Activated T-cell treated with anti-CD3 and anti-CD28 coated beads, Interleukin-2, amount 50 U/mL, for 24 hours (primary cell): ENCODE measurements at regions not wholly inside any gene's neighbourhood (a gene's known extent, or its start where the extent isn't known, plus 50 kb on each side); places are given as distances from the start of the nearest gene placed in this dataset.

ENCODE experiments used
- DNase-seq: peaks from one replicate; pipeline ENCODE4 v3.0.0-alpha.2; 2020
- H3K27ac Mint-ChIP-seq: 2 replicates; pipeline ENCODE4 v1.8.0; 2020; ENCODE audit warnings: mild to moderate bottlenecking, mixed read lengths
- H3K27me3 Mint-ChIP-seq: 2 replicates; pipeline ENCODE4 v1.8.0; 2020; ENCODE audit warnings: mixed read lengths
- H3K36me3 Mint-ChIP-seq: 2 replicates; pipeline ENCODE4 v1.8.0; 2020; ENCODE audit warnings: low read depth, mixed read lengths
- H3K4me1 Mint-ChIP-seq: 2 replicates; pipeline ENCODE4 v1.8.0; 2020; ENCODE audit warnings: low read depth, mixed read lengths
- H3K4me3 Mint-ChIP-seq: 2 replicates; pipeline ENCODE4 v1.8.0; 2020; ENCODE audit warnings: mild to moderate bottlenecking, moderate library complexity, mixed read lengths
- H3K9me3 Mint-ChIP-seq: 2 replicates; pipeline ENCODE4 v1.8.0; 2020; ENCODE audit warnings: mixed read lengths

DNA sequence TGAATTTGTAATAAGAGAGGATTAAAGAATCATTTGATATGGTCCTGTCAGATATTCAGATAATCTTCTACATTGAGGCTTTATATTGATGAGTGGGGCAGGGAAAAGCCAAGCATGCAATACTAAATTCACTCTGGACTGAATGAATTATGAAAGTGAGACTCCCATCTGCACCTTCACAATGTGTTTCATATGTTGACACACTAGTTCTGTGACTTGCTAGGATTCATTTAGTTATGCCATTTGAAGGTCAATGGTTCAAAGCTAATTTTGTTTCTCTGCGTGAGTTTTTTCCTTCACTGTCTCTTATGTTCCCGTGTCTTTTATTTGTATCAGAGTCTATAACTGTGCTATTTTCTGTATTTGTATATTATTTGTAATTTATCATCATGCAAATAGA is 1332.5 kb downstream of the KCNT2 start:
- Mint-ChIP-seq H3K27ac (no peak overlapping the region), H3K4me3 (no peak overlapping the region), H3K9me3 (no peaks in the 10 kb centered on the region), H3K27me3 (no peaks in the 10 kb centered on the region), H3K4me1 (no peaks in the 10 kb centered on the region), H3K36me3 (no peaks in the 10 kb centered on the region)
- no peak for DNase-seq

DNA sequence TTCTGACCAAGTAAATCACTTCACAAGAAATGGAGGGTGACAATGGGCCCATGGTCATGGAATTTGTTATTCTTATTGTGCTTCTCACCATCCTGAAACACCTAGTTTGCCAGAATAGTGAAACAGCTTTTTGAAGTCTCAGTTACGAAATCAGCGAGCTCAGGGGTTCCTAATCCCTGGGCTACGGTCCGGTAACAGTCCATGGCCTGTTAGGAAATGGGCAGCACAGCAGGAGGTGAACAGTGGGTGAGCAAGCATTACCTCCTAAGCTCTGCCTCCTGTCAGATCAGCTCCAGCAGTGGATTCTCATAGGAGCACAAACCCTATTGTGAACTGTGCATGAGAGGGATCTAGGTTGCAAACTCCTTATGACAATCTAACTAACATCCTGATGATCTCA is 1356.3 kb downstream of the KCNT2 start:
- H3K9me3 Mint-ChIP-seq = peaks cover 2% of the 10 kb centered on the region
- H3K27ac Mint-ChIP-seq = no peak overlapping the region
- H3K4me1 Mint-ChIP-seq = no peaks in the 10 kb centered on the region
- no peaks in the 10 kb centered on the region for H3K27me3 Mint-ChIP-seq
- H3K36me3 Mint-ChIP-seq = no peaks in the 10 kb centered on the region
- no peak overlapping the region for H3K4me3 Mint-ChIP-seq
- no peak for DNase-seq

- H3K4me1 Mint-ChIP-seq = no peaks in the 10 kb centered on the region
- H3K36me3 Mint-ChIP-seq = no peaks in the 10 kb centered on the region
- no peaks in the 10 kb centered on the region for H3K9me3 Mint-ChIP-seq
- no peak for DNase-seq
- H3K27me3 Mint-ChIP-seq = no peaks in the 10 kb centered on the region
- H3K27ac Mint-ChIP-seq = no peak overlapping the region
- no peak overlapping the region for H3K4me3 Mint-ChIP-seq
These were observed 1364.7 kb downstream of the KCNT2 start for GRCh38 chr1:195243492-195243891.

DNA sequence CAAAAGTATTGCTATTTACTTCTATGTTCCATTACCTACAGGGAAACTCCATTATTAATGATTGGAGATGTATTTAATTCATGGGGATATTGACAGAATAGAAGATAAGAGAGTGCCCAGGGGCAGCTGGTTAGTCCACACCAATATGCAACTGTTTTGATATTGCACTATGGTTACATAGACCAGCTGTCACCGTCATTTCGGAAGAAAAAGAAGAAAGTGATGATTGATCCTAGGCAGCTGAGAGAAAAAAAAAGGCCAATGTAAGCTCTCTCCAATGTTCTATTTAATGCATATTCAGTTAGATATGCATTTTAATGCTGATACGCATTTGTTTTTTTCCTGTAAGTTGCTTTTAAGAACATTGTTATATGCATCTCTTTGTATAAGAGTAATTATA is 1367.2 kb downstream of the KCNT2 start:
- H3K27ac Mint-ChIP-seq = no peak overlapping the region
- no peak overlapping the region for H3K4me3 Mint-ChIP-seq
- H3K36me3 Mint-ChIP-seq = no peaks in the 10 kb centered on the region
- no peaks in the 10 kb centered on the region for H3K4me1 Mint-ChIP-seq
- no peaks in the 10 kb centered on the region for H3K27me3 Mint-ChIP-seq
- DNase-seq = no peak
- H3K9me3 Mint-ChIP-seq = no peaks in the 10 kb centered on the region

- Mint-ChIP-seq H3K9me3 (no peaks in the 10 kb centered on the region), H3K36me3 (no peaks in the 10 kb centered on the region), H3K27ac (no peak overlapping the region), H3K4me3 (no peak overlapping the region), H3K27me3 (no peaks in the 10 kb centered on the region), H3K4me1 (no peaks in the 10 kb centered on the region)
- no peak for DNase-seq
These were observed 1369.9 kb downstream of the KCNT2 start for GRCh38 chr1:195238313-195238712.

DNA sequence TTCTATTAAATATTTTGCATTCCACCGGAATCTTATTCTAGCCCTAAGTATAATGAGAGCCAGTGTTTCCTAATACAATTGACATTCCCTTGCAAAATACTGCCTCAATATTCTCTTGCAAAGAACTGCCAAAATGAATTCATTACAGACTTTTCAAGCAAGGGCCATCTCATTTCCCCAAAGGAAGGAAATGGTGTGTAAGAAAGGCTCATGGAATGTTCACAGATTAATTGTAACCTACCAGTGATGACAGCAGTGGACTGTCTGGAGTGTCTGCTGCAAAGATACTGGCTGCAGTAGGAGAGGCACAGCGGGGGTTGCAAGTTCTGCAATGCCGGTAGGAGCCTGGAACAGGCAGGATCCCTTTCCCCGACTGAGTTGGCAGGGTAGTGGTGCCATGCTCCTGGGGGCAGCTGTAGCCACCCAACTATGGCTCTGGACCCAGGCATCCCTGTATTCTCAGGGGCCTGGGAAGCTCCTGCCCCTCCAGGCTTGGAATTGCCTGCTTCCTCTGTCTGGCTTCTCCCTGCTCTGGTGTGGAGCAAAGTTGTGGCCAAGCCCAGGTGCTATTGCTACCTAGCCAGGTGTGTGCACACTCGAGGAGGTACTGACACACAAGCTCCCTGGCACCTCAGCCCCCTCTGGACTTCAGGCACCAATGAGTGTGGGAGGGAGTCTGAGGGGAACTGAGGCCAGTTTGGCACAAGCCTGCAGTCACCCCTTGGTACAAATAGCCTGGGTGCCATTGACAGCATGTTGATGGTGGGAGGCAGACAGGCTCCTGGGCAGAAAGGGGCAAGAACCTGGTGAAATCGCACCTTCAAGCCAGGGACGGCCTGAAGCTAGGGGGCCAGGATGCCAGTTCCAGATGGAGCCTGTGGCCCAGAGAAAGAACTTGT is 1371.0 kb downstream of the KCNT2 start:
- Mint-ChIP-seq H3K4me1 (no peaks in the 10 kb centered on the region), H3K4me3 (no peak overlapping the region), H3K9me3 (no peaks in the 10 kb centered on the region), H3K27ac (no peak overlapping the region), H3K36me3 (no peaks in the 10 kb centered on the region), H3K27me3 (no peaks in the 10 kb centered on the region)
- no peak for DNase-seq

DNA sequence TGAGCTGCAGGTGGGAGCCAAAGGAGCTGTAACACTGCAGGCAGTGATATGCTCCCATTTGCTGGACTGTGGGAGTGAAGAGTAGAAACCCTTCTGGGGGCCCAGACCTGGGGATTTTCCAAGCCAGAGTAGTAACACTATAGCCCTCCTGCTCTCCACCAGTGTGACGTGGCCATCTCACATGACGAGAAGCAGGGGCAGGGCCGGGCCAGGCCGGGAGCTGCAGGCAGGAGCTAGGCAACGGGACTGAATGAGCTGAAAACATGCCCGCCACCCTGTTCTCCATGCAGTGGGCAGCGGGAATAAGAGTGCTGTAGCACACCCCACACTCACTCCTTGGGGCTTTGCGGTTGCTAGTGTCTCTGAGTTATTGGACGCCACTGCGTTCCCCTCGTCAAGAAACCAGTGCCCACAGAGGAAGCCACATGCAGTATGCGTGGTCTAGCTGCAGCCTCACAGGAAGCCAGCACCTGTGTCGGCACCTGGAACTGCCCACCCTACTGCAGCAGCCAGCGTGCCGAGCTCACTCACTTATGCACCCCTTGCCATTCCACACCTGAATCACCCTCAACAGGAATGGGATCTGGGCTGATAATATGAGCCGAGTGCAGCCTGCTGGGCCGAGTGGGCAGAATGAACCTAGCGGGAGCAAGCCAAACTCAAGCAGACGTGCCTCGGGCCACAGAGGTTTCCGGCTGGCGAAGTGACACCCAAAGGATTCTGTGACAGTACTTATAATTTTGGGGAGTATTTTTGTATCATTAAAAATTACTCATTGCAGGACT is 1389.6 kb downstream of the KCNT2 start:
- H3K36me3 Mint-ChIP-seq = no peaks in the 10 kb centered on the region
- H3K4me3 Mint-ChIP-seq = no peak overlapping the region
- H3K27me3 Mint-ChIP-seq = no peaks in the 10 kb centered on the region
- H3K9me3 Mint-ChIP-seq = peaks cover 2% of the 10 kb centered on the region
- no peak for DNase-seq
- H3K4me1 Mint-ChIP-seq = no peaks in the 10 kb centered on the region
- no peak overlapping the region for H3K27ac Mint-ChIP-seq

GRCh38 chr1:195202241-195202640 is 1406.0 kb downstream of the KCNT2 start:
- peaks cover 2% of the 10 kb centered on the region for H3K9me3 Mint-ChIP-seq
- H3K36me3 Mint-ChIP-seq = no peaks in the 10 kb centered on the region
- H3K4me3 Mint-ChIP-seq = no peak overlapping the region
- no peak overlapping the region for H3K27ac Mint-ChIP-seq
- H3K27me3 Mint-ChIP-seq = no peaks in the 10 kb centered on the region
- no peak for DNase-seq
- H3K4me1 Mint-ChIP-seq = peaks cover 5% of the 10 kb centered on the region

- no peak overlapping the region for H3K4me3 Mint-ChIP-seq
- peaks cover 10% of the 10 kb centered on the region for H3K4me1 Mint-ChIP-seq
- no peak for DNase-seq
- no peaks in the 10 kb centered on the region for H3K27me3 Mint-ChIP-seq
- no peaks in the 10 kb centered on the region for H3K9me3 Mint-ChIP-seq
- H3K36me3 Mint-ChIP-seq = no peaks in the 10 kb centered on the region
- H3K27ac Mint-ChIP-seq = no peak overlapping the region
These were observed 1407.5 kb downstream of the KCNT2 start for GRCh38 chr1:195200772-195201171.

GRCh38 chr1:195197116-195197515 is 1411.1 kb downstream of the KCNT2 start:
- H3K27ac Mint-ChIP-seq = no peak overlapping the region
- peaks cover 4% of the 10 kb centered on the region for H3K27me3 Mint-ChIP-seq
- no peak overlapping the region for H3K4me3 Mint-ChIP-seq
- no peak for DNase-seq
- no peaks in the 10 kb centered on the region for H3K36me3 Mint-ChIP-seq
- H3K4me1 Mint-ChIP-seq = peaks cover 21% of the 10 kb centered on the region
- peaks cover 3% of the 10 kb centered on the region for H3K9me3 Mint-ChIP-seq

GRCh38 chr1:195195423-195196057 is 1412.7 kb downstream of the KCNT2 start:
- Mint-ChIP-seq H3K4me3 (peak overlapping the region; percentile 35), H3K27ac (peak overlapping the region; percentile 47), H3K36me3 (no peaks in the 10 kb centered on the region), H3K9me3 (peaks cover 3% of the 10 kb centered on the region), H3K4me1 (peaks cover 23% of the 10 kb centered on the region), H3K27me3 (peaks cover 12% of the 10 kb centered on the region)
- DNase-seq = no peak

DNA sequence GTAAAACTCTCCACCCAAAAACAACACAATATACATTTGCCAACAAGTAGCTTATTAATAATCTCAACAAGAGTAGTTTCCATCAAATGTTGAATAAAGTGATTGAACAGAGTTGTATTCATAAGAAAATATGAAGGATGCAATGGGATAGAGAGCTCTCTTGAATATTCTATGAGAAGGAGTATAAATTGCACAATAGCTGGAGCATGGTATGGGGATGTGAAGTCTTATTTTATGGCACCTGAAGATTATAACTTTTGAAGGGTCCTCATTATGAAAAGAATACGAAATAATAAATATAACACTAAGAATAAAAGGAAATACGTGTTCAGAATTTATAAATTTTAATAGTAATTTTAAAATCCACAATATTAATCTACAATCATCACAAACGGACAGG is 1415.1 kb downstream of the KCNT2 start:
- H3K36me3 Mint-ChIP-seq = no peaks in the 10 kb centered on the region
- DNase-seq = no peak
- H3K4me3 Mint-ChIP-seq = no peak overlapping the region
- peaks cover 15% of the 10 kb centered on the region for H3K27me3 Mint-ChIP-seq
- H3K4me1 Mint-ChIP-seq = peaks cover 23% of the 10 kb centered on the region
- H3K27ac Mint-ChIP-seq = no peak overlapping the region
- peaks cover 3% of the 10 kb centered on the region for H3K9me3 Mint-ChIP-seq

- Mint-ChIP-seq H3K4me1 (peaks cover 5% of the 10 kb centered on the region), H3K4me3 (no peak overlapping the region), H3K27me3 (peaks cover 18% of the 10 kb centered on the region), H3K9me3 (no peaks in the 10 kb centered on the region), H3K36me3 (no peaks in the 10 kb centered on the region), H3K27ac (no peak overlapping the region)
- no peak for DNase-seq
These were observed 1419.4 kb downstream of the KCNT2 start for GRCh38 chr1:195188821-195189220.

DNA sequence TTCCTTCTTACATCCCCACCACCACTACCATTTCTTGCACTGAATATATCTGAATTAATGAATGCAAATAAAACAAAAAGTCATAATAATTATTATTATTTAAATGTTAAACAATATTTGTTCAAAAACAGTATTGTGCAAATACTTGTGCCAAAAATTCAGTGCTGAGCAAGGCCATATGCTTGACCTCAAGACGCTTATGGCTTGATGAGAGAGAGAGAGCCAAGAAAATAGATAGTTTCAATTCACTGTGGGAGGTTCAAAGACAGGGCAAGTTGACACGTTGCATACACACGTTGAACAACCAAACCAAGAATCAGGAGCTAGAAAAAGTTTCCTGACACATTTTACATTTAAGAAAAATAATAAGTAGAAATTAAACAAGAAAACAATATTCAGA is 1421.7 kb downstream of the KCNT2 start:
- no peak for DNase-seq
- no peak overlapping the region for H3K4me3 Mint-ChIP-seq
- H3K27me3 Mint-ChIP-seq = peaks cover 19% of the 10 kb centered on the region
- H3K27ac Mint-ChIP-seq = no peak overlapping the region
- H3K9me3 Mint-ChIP-seq = no peaks in the 10 kb centered on the region
- no peaks in the 10 kb centered on the region for H3K4me1 Mint-ChIP-seq
- no peaks in the 10 kb centered on the region for H3K36me3 Mint-ChIP-seq

DNA sequence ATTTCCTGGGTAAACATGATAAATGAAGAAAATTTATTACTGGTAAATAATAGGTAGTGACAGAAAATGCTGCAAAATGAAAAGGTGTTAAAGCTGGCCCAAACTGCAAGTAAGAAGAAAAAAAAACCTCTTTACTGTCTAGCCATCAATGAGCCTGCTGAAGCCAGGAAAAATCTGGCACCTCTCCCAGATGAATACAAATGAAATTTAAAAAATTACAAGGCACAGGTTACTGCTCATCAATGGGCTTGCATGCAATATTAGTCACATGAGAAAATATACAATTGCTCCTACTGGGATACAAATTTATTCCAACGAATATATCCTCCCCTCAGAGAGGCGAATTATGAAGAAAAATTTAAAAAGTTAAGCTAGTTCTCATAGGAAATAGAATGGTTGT is 1422.5 kb downstream of the KCNT2 start:
- Mint-ChIP-seq H3K27ac (no peak overlapping the region), H3K36me3 (no peaks in the 10 kb centered on the region), H3K4me3 (no peak overlapping the region), H3K9me3 (peaks cover 3% of the 10 kb centered on the region), H3K27me3 (peaks cover 13% of the 10 kb centered on the region), H3K4me1 (no peaks in the 10 kb centered on the region)
- DNase-seq = no peak
